IPS-20b (cell line): ENCODE measurements at regions not wholly inside any gene's neighbourhood (a gene's known extent, or its start where the extent isn't known, plus 50 kb on each side); places are given as distances from the start of the nearest gene placed in this dataset.

ENCODE experiments used
- H3K27ac ChIP-seq: one replicate; pipeline ENCODE4 v1.5.1; 2013; ENCODE audit warnings: low read length
- H3K27me3 ChIP-seq: 2 replicates; pipeline ENCODE4 v1.6.1; 2013; ENCODE audit warnings: mild to moderate bottlenecking, low read length, inconsistent platforms; ENCODE audit not compliant: insufficient read depth
- H3K36me3 ChIP-seq: 2 replicates; pipeline ENCODE4 v1.6.1; 2013; ENCODE audit warnings: low read depth, mild to moderate bottlenecking, inconsistent platforms, low read length, moderate library complexity; ENCODE audit not compliant: insufficient read depth
- H3K4me1 ChIP-seq: 2 replicates; pipeline ENCODE4 v1.6.1; 2013; ENCODE audit warnings: mild to moderate bottlenecking, control low read depth, inconsistent platforms, low read length, moderate library complexity; ENCODE audit not compliant: insufficient read depth
- H3K4me3 ChIP-seq: 2 replicates; pipeline ENCODE4 v1.5.1; 2013; ENCODE audit warnings: mild to moderate bottlenecking, low read length, inconsistent platforms
- H3K9ac ChIP-seq: 2 replicates; pipeline ENCODE4 v1.6.1; 2013; ENCODE audit warnings: low read depth, mild to moderate bottlenecking, inconsistent platforms, low read length, moderate library complexity
- H3K9me3 ChIP-seq: 2 replicates; pipeline ENCODE4 v1.6.1; 2013; ENCODE audit warnings: mild to moderate bottlenecking, low read depth, low read length, inconsistent platforms; ENCODE audit not compliant: insufficient read depth

- Histone ChIP-seq H3K27me3 (no peaks in the 10 kb centered on the region), H3K4me3 (no peak overlapping the region), H3K4me1 (no peaks in the 10 kb centered on the region), H3K27ac (no peak overlapping the region), H3K9me3 (no peaks in the 10 kb centered on the region), H3K9ac (no peak overlapping the region), H3K36me3 (no peaks in the 10 kb centered on the region)
Observed at GRCh38 chr11:41982975-41983374, 523.5 kb upstream of the LRRC4C start.

GRCh38 chr11:41983475-41983874 is 524.0 kb upstream of the LRRC4C start:
- Histone ChIP-seq H3K9me3 (no peaks in the 10 kb centered on the region), H3K27me3 (no peaks in the 10 kb centered on the region), H3K4me3 (no peak overlapping the region), H3K4me1 (no peaks in the 10 kb centered on the region), H3K27ac (no peak overlapping the region), H3K9ac (no peak overlapping the region), H3K36me3 (no peaks in the 10 kb centered on the region)

GRCh38 chr11:41984023-41984422 is 524.6 kb upstream of the LRRC4C start:
- Histone ChIP-seq H3K36me3 (no peaks in the 10 kb centered on the region), H3K9me3 (no peaks in the 10 kb centered on the region), H3K27me3 (no peaks in the 10 kb centered on the region)

GRCh38 chr11:41985799-41986198 is 526.3 kb upstream of the LRRC4C start:
- Histone ChIP-seq H3K9ac (no peak overlapping the region), H3K27ac (no peak overlapping the region), H3K4me1 (no peaks in the 10 kb centered on the region), H3K27me3 (no peaks in the 10 kb centered on the region), H3K9me3 (no peaks in the 10 kb centered on the region), H3K36me3 (no peaks in the 10 kb centered on the region), H3K4me3 (no peak overlapping the region)

More at GRCh38 chr11:41984023-41984422, 524.6 kb upstream of the LRRC4C start:
- H3K4me1 ChIP-seq = no peaks in the 10 kb centered on the region
- no peak overlapping the region for H3K4me3 ChIP-seq
- H3K9ac ChIP-seq = no peak overlapping the region
- H3K27ac ChIP-seq = no peak overlapping the region

- no peak overlapping the region for H3K27ac ChIP-seq
- H3K36me3 ChIP-seq = no peaks in the 10 kb centered on the region
- no peaks in the 10 kb centered on the region for H3K27me3 ChIP-seq
- no peaks in the 10 kb centered on the region for H3K9me3 ChIP-seq
- H3K4me1 ChIP-seq = no peaks in the 10 kb centered on the region
- H3K9ac ChIP-seq = no peak overlapping the region
- H3K4me3 ChIP-seq = no peak overlapping the region
Observed at GRCh38 chr11:41988951-41989572, 529.6 kb upstream of the LRRC4C start.

- H3K9ac ChIP-seq = no peak overlapping the region
- no peaks in the 10 kb centered on the region for H3K36me3 ChIP-seq
- no peak overlapping the region for H3K4me3 ChIP-seq
- no peaks in the 10 kb centered on the region for H3K9me3 ChIP-seq
- H3K27ac ChIP-seq = no peak overlapping the region
- no peaks in the 10 kb centered on the region for H3K27me3 ChIP-seq
- no peaks in the 10 kb centered on the region for H3K4me1 ChIP-seq
Observed at GRCh38 chr11:41989823-41990380, 530.5 kb upstream of the LRRC4C start.

- no peak overlapping the region for H3K9ac ChIP-seq
- no peak overlapping the region for H3K4me3 ChIP-seq
- no peak overlapping the region for H3K27ac ChIP-seq
- no peaks in the 10 kb centered on the region for H3K36me3 ChIP-seq
- no peaks in the 10 kb centered on the region for H3K27me3 ChIP-seq
- no peaks in the 10 kb centered on the region for H3K9me3 ChIP-seq
- H3K4me1 ChIP-seq = no peaks in the 10 kb centered on the region
Observed at GRCh38 chr11:41996533-41996932, 537.1 kb upstream of the LRRC4C start.

- Histone ChIP-seq H3K9ac (no peak overlapping the region), H3K9me3 (no peaks in the 10 kb centered on the region), H3K4me3 (no peak overlapping the region), H3K36me3 (no peaks in the 10 kb centered on the region), H3K27me3 (no peaks in the 10 kb centered on the region), H3K27ac (no peak overlapping the region), H3K4me1 (no peaks in the 10 kb centered on the region)
Observed at GRCh38 chr11:41997844-41998401, 538.5 kb upstream of the LRRC4C start.

- H3K9me3 ChIP-seq = no peaks in the 10 kb centered on the region
- H3K4me3 ChIP-seq = no peak overlapping the region
- H3K27me3 ChIP-seq = no peaks in the 10 kb centered on the region
- H3K27ac ChIP-seq = no peak overlapping the region
- H3K36me3 ChIP-seq = no peaks in the 10 kb centered on the region
- no peak overlapping the region for H3K9ac ChIP-seq
- no peaks in the 10 kb centered on the region for H3K4me1 ChIP-seq
Observed at GRCh38 chr11:41999066-41999465, 539.6 kb upstream of the LRRC4C start.

GRCh38 chr11:42003801-42004200 is 544.3 kb upstream of the LRRC4C start:
- Histone ChIP-seq H3K4me1 (no peaks in the 10 kb centered on the region), H3K9ac (no peak overlapping the region), H3K27me3 (no peaks in the 10 kb centered on the region), H3K4me3 (no peak overlapping the region), H3K9me3 (no peaks in the 10 kb centered on the region), H3K27ac (no peak overlapping the region), H3K36me3 (no peaks in the 10 kb centered on the region)

GRCh38 chr11:42006766-42007165 is 547.3 kb upstream of the LRRC4C start:
- Histone ChIP-seq H3K4me3 (no peak overlapping the region), H3K27me3 (no peaks in the 10 kb centered on the region), H3K27ac (no peak overlapping the region), H3K9me3 (no peaks in the 10 kb centered on the region), H3K36me3 (no peaks in the 10 kb centered on the region), H3K4me1 (no peaks in the 10 kb centered on the region), H3K9ac (no peak overlapping the region)

- Histone ChIP-seq H3K9ac (no peak overlapping the region), H3K27ac (no peak overlapping the region), H3K4me1 (no peaks in the 10 kb centered on the region), H3K27me3 (no peaks in the 10 kb centered on the region), H3K9me3 (no peaks in the 10 kb centered on the region), H3K36me3 (no peaks in the 10 kb centered on the region), H3K4me3 (no peak overlapping the region)
Observed at GRCh38 chr11:42012271-42012670, 552.8 kb upstream of the LRRC4C start.
